NCI-H187 (cell line): ENCODE measurements at regions not wholly inside any gene's neighbourhood (a gene's known extent, or its start where the extent isn't known, plus 50 kb on each side); places are given as distances from the start of the nearest gene placed in this dataset.

Source experiments
- DNase-seq, 2 experiments: peaks; one replicate each; lab custom pipeline; 2025; lab: John Stamatoyannopoulos, UW

- DNase-seq, result no peak
Measured at GRCh38 chr16:79543219-79543618, 57.3 kb downstream of the MAF start.

DNA sequence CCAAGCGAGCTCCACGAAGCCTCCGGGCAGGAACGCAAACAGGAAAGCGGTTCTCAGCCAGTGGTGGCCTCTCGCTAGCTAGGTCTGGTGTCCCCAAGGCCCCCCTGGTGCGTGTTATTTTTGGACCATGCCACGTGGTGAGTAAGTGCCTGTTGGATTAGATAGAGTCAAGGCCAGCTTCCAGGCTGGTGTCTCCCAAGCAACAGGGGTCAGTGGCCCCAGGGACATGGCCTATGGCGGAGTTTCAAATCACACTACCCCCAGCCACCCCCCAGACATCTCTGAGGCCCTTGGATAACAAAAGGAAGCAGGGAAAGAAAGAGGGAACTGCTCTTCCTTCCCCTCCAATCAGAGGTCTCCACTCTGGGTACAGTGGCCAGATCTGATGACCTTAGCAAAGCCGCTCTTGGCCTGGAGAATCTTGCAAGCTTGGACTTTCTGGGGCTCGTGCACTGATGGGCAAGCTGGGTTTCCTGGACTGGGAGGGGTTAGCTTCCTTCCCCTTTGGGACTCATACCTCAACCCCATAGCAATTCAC is 58.2 kb downstream of the MAF start:
- no peak for DNase-seq

GRCh38 chr16:79540825-79541595 is 59.5 kb downstream of the MAF start:
- no peak for DNase-seq

DNA sequence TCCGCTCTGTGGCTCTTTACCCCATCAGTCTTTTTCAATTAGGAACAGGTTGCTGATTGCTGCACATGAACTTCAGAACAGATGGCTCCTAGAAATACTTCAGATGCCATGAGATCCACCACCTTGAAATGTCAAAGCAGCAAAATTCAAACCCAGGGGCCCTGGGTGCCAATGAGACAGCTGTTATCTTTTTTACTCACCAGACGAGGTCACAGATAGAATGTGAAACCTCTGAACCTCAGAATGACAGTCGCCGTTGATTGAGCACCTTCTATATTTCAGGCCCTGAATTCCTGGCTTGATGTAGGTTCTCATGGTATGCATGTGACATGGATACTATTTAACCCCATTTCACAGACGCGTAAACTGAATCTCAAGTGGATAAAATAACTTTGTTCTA is 63.0 kb downstream of the MAF start:
- no peak for DNase-seq

DNA sequence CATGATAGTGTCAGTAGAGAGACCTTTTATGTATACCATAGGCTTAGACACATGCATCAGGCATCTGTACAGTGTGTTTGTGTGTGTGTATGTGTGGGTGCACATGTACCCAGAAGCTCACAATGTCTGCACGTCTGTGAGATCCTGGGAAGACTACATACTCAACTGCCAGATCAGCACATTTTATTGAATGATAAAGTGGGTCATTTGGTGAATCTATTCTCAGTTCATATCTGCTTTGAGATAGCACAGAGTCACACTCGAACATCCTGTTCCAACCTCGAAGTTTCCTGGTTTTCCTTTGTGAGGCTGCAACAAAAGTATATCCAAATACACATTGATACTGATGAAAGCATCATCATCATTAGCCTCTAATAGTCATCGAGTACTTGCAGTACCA is 63.6 kb downstream of the MAF start:
- no peak for DNase-seq

- DNase-seq, result no peak
Measured at GRCh38 chr16:79535130-79535529, 65.4 kb downstream of the MAF start.

- no peak for DNase-seq
Measured at GRCh38 chr16:79534143-79534542, 66.4 kb downstream of the MAF start.

- DNase-seq, result no peak
Measured at GRCh38 chr16:79533292-79533691, 67.2 kb downstream of the MAF start.

GRCh38 chr16:79532785-79533184 is 67.8 kb downstream of the MAF start:
- DNase-seq, result no peak

- no peak for DNase-seq
Measured at GRCh38 chr16:79532273-79532672, 68.3 kb downstream of the MAF start.

DNA sequence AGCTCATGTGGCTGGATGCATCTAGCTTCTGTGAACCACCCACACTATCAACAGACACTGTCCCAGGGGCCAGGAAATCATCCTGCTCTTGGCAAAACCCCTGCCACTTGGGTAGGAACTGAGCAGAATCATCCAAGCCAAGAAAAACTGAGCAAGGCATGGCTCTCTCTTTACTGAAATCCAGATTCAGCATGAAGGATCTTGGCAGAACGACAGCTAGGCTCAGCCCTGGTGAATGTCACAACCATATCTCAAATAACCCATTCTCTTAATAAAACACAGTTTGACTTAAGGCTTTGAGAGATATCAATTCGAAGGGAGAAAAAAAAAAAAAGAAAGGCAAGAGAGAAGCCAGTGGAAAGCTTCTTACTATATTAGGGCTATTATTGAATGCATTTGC is 72.2 kb downstream of the MAF start:
- no peak for DNase-seq

DNA sequence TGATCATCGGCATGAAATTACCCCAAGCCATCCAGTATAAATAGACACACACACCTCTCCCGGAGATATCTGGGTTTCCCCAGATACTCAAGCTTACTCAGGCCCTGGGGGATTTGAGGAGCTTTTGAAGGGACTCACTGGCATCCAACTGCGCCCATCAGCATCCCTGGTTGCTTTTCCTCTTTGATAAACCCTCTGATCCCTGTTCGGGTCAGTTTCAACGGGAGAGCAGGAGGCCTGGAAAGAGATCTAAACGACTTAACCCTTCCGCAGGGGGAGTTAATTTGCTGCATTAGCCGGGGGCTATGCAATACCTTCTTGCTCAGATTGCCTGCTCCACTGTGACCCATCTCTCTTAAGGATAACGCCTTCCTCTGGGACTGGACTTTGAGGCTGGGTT is 76.6 kb downstream of the MAF start:
- no peak for DNase-seq

- no peak for DNase-seq
Measured at GRCh38 chr16:79519448-79519847, 81.1 kb downstream of the MAF start.

GRCh38 chr16:79517156-79517555 is 83.4 kb downstream of the MAF start:
- DNase-seq, result no peak

DNA sequence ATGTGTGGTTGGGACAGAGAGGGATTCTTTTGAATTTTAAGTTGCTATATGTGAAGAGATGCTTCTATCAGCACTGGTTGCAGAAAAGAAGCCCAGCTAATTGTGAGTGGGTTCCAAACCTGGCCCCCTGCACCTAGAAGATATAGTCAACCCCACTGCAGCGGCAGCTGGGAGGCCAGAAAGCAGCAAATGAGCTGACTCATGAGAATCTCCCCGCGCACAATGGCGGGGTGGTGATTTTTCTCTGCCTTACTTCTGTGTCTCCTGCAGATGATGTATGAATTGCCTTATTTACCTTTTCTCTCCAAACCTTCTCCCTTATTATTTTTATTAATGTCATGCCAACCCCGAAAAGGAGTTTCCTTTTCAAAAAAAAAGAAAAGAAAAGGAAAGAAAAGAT is 89.7 kb downstream of the MAF start:
- DNase-seq, result no peak

DNA sequence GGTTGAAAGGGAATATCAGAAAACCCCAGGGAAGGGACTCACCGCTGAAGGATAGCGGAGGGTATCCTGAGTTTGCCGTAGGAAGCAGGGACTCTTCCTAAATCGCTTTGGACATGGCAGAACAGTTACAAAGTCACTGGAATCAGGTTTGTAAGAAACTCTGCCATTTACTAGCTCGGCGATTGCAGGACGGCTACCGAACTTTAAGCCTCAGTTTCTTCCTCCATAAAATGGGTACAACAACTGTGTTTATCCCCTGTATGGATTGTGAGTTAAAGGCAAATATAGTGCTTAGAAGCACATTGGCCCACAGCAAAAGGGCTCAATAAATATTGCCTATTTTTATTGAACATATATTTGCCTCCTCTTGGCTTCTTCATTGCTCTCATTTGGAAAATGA is 90.6 kb downstream of the MAF start:
- no peak for DNase-seq

DNA sequence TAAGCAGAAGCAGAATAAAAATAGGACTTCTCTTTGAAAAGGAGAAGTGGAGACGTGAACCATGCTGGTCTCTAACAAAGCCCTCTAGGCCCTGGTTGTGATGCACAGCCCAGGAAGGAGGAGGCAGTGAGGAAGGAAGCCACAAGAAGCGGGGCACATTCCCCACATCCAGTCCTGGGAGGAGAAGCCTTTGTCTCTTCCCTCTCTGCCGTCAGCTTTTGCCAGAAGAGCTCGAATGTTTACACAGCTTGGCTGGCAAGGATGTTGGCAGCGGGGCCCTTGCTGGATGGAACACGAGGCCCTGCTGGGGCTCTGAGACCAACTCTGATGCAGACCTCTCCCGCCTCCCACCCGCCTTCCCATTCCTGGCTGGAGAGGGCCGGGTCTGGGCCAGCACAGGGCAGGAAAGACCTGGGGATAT is 91.3 kb downstream of the MAF start:
- DNase-seq, result no peak

GRCh38 chr16:79508294-79508693 is 92.2 kb downstream of the MAF start:
- DNase-seq, result no peak

DNA sequence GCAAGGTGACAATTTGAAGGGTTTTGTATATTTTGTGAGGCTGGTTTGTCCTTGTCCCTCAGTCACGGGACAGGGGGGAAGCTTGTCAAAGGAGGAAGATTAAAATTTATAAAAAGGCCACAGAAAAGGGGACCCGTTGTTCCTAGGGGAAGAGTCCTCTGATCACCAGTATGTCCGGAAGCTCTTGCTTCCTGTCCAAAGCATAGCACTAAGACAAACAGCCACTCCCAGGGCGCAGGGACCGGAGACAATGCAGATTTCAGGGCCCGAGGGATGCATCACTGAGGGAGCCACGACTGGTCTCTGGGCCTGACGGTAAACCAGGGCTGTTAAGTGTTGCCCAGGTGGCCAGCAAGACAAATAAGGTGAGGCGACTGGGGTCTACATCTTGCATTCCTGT is 95.2 kb downstream of the MAF start:
- no peak for DNase-seq

DNA sequence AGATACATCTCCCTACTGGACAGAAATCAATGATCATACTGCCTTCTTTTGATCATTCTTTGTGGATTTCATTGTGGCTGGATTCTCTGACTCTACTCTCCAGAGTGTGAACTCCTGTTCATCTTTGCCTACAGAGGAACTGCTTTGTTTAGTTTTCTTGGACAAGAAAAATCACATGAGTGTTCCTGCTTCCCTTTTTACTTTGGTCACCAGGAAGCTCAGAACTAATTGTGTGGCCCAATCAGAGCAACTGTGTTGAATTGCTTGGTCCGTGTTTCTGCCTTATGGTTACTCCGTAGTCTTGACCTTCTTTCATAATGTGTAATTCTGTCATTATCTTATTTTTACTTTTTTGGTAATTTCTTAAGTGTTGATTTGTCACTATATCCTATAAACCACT is 97.0 kb downstream of the MAF start:
- DNase-seq, result no peak

DNA sequence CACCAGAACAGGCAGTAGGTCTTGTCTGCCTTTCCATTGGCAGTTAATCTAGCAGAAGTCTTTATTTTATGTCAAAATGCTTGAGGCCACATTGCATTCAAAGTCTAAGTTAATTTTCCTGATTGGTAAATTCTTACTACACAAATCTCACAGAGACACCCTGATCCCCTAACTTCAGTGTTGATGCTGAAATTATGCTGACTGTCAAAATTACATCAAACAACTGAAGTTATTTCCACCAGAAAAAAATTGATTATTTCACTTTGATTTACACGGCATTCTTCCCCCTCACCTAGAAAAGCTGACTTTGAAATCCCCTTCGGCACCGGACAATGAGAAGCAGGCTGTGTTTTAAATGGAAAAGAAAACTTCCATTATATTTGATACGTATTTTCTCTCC is 99.1 kb downstream of the MAF start:
- DNase-seq, result no peak

GRCh38 chr16:79500866-79501265 is 99.7 kb downstream of the MAF start:
- DNase-seq, result no peak

GRCh38 chr16:79500286-79500685 is 100.3 kb downstream of the MAF start:
- no peak for DNase-seq

DNA sequence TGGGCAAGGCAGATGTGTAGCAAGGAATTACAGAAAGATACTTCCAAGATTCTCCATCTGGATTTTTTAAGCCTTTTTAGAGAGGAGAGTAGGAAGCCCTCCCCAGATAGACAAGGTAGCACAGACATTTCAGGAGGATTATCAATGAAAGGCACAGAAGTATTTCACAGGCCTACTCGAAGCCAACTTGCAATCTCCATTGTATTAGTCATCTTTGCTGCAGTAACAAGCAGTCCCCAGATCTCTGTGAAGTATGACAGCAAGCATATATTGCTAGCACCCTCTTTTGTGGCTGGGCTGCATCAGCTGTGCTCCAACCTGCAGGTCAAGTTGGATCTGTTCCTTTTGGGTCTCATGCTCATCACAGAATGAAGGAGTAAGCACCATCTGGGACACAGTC is 101.6 kb downstream of the MAF start:
- no peak for DNase-seq
